NB4 (cell line): ENCODE measurements at regions not wholly inside any gene's neighbourhood (a gene's known extent, or its start where the extent isn't known, plus 50 kb on each side); places are given as distances from the start of the nearest gene placed in this dataset.

Experiments
- CTCF ChIP-seq: IDR thresholded peaks from one replicate; pipeline ENCODE4 v1.5.1; 2012; ENCODE audit warnings: low read depth, low read length
- POLR2A ChIP-seq: IDR thresholded peaks from 2 replicates; pipeline ENCODE4 v1.6.1; 2011; ENCODE audit warnings: mild to moderate bottlenecking; ENCODE audit not compliant: insufficient read length; ENCODE audit errors: extremely low read depth

- TF ChIP-seq CTCF, result no peak
- no peak for TF ChIP-seq POLR2A
Measured at GRCh38 chr2:120614901-120615300, 120.8 kb upstream of the GLI2 start.
